Kidney (tissue), 13 donors: ENCODE measurements at regions not wholly inside any gene's neighbourhood (a gene's known extent, or its start where the extent isn't known, plus 50 kb on each side); places are given as distances from the start of the nearest gene placed in this dataset.

Experiments
- DNase-seq, 5 donors: peaks; one replicate each; pipeline ENCODE4 v3.0.0-alpha.2; 2013 to 2020
- FAIRE-seq: peaks from 2 replicates; lab custom pipeline; 2012; peaks lifted over from hg19 to GRCh38; lab: Jason Lieb, UNC
- H3K27ac ChIP-seq, 2 donors: one replicate each; pipeline ENCODE4 v1.7.0; 2013; ENCODE audit warnings: low read depth in 2 of 2, low read length in 2 of 2, inconsistent platforms in 1 of 2
- H3K27me3 ChIP-seq: one replicate; pipeline ENCODE4 v1.7.1; 2013; ENCODE audit warnings: low read length, inconsistent platforms; ENCODE audit not compliant: control insufficient read depth, insufficient read depth
- H3K36me3 ChIP-seq, 3 donors: one replicate each; pipeline versions ENCODE4 v1.7.0 to v1.7.1; 2013; ENCODE audit warnings: low read length in 3 of 3, control low read depth in 1 of 3, inconsistent platforms in 1 of 3; ENCODE audit not compliant: insufficient read depth in 3 of 3, control insufficient read depth in 2 of 3
- H3K4me1 ChIP-seq, 3 donors: one replicate each; pipeline versions ENCODE4 v1.7.0 to v1.7.1; 2013; ENCODE audit warnings: low read length in 3 of 3, inconsistent platforms in 1 of 3, low read depth in 1 of 3; ENCODE audit not compliant: control insufficient read depth in 2 of 3, insufficient read depth in 2 of 3
- H3K4me3 ChIP-seq, 3 donors: one replicate each; pipeline versions ENCODE4 v1.7.0 to v1.8.1; 2013; ENCODE audit warnings: low read length in 3 of 3, control low read depth in 1 of 3, inconsistent platforms in 1 of 3
- H3K9ac ChIP-seq, 3 donors: one replicate each; pipeline versions ENCODE4 v1.7.0 to v1.7.1; 2013; ENCODE audit warnings: low read length in 3 of 3, control low read depth in 1 of 3, inconsistent platforms in 1 of 3
- H3K9me3 ChIP-seq, 3 donors: one replicate each; pipeline versions ENCODE4 v1.7.0 to v1.7.1; 2013; ENCODE audit warnings: low read length in 3 of 3, control low read depth in 1 of 3, inconsistent platforms in 1 of 3; ENCODE audit not compliant: control insufficient read depth in 2 of 3, insufficient read depth in 1 of 3
- intact Hi-C: fragments of 100-400 bp; cut with DNase I; formaldehyde crosslinking; loops from one replicate; pipeline ENCODE4 v1.11.1; 2022
- TF ChIP-seq, protein P1 (sequence below): IDR thresholded peaks from 3 replicates; pipeline ENCODE4 v1.5.1; 2012; ENCODE audit warnings: mild to moderate bottlenecking, moderate library complexity, borderline replicate concordance; ENCODE audit not compliant: insufficient read depth; ENCODE audit errors: extremely low read depth
- donor health status: control.
- donor health status: control.
- donor health status: control.
- donor health status: control.
- donor health status: control.
- donor health status: DM: yes; HTN: yes; CAD: no.
- donor health status: Normal renal cell carcinoma (clear cell type).

DNA sequence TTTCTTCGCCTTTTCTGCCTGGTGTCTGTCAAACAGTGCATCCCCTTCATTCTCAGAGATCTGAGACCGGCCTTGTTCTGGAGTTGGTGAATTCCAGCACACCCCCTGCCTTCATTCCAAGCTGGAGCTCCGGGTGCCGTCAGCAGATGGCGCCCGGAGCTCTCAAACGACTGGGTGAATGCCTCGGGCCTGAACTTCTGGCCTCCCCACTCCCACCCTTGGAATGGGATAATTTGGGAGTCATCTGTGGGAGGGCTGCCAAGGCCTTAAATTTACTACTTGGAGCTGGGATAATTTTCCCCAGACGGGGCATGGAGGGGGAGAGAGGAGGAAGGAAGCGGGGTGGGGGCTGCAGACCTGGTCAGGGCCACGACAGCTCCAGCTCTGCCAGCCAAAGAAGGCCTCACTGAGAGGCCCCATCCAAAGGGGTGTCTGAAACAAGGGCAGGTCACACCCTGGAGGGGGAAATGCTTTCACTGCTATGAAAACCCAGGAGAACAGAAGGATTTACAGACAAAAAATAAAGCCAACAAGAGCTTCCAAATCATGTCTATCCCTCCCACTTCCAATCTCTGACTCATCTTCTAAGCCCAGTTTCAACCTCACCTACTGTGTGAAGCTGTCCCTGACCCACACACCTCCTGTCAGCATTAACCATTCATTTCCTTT is 187.9 kb downstream of the OPA1 start:
- Histone ChIP-seq H3K4me1 (peaks cover 14 to 18% (median 14%) of the 10 kb centered on the region in 3 donors), H3K4me3 (no peak overlapping the region), H3K36me3 (no peaks in the 10 kb centered on the region), H3K27ac (peak overlapping the region; percentile 9 to 61), H3K9ac (no peak overlapping the region), H3K27me3 (no peaks in the 10 kb centered on the region), H3K9me3 (no peaks in the 10 kb centered on the region)
- DNase-seq (peak; percentile 88 to 97 (median 93)), FAIRE-seq (no peak)
- TF ChIP-seq, protein P1, sequence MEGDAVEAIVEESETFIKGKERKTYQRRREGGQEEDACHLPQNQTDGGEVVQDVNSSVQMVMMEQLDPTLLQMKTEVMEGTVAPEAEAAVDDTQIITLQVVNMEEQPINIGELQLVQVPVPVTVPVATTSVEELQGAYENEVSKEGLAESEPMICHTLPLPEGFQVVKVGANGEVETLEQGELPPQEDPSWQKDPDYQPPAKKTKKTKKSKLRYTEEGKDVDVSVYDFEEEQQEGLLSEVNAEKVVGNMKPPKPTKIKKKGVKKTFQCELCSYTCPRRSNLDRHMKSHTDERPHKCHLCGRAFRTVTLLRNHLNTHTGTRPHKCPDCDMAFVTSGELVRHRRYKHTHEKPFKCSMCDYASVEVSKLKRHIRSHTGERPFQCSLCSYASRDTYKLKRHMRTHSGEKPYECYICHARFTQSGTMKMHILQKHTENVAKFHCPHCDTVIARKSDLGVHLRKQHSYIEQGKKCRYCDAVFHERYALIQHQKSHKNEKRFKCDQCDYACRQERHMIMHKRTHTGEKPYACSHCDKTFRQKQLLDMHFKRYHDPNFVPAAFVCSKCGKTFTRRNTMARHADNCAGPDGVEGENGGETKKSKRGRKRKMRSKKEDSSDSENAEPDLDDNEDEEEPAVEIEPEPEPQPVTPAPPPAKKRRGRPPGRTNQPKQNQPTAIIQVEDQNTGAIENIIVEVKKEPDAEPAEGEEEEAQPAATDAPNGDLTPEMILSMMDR, result peak; percentile 67
- intact Hi-C loops, result loop anchor here (10.0 kb wide), 2 partner anchors 354 to 534 kb away; partner anchors contain the start of gene HES1

DNA sequence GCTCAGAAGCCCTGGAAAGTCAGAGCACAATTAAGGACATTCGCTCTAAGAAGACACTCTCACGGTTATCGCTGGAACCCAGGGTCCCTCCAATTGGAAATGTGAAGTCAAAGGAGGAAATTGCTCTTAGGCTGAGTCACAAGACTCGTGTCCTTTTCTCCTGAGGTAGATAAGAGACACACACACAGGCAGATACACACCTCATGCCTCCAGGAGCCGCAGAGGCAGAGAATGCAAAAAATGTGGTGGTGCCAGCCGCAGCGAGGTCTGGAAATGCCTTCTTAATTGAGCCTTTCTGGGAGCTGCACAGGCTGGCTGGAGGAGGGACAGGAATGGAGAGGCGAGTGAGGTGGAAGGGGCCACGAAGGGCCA is 189.3 kb downstream of the OPA1 start:
- Histone ChIP-seq H3K4me3 (no peak overlapping the region), H3K9me3 (no peaks in the 10 kb centered on the region), H3K9ac (peak overlapping the region in 1 of 3 donors; percentile 20), H3K27ac (peak overlapping the region in 1 of 2 donors; percentile 24), H3K4me1 (peaks cover 10 to 16% (median 12%) of the 10 kb centered on the region in 3 donors), H3K27me3 (no peaks in the 10 kb centered on the region), H3K36me3 (no peaks in the 10 kb centered on the region)
- intact Hi-C loops, result loop anchor here (10.0 kb wide), 2 partner anchors 353 to 533 kb away; partner anchors contain the start of gene HES1
- FAIRE-seq (no peak), DNase-seq (peak in 4 of 5 donors; percentile 65 to 77 (median 74))
- TF ChIP-seq, protein P1, result no peak

DNA sequence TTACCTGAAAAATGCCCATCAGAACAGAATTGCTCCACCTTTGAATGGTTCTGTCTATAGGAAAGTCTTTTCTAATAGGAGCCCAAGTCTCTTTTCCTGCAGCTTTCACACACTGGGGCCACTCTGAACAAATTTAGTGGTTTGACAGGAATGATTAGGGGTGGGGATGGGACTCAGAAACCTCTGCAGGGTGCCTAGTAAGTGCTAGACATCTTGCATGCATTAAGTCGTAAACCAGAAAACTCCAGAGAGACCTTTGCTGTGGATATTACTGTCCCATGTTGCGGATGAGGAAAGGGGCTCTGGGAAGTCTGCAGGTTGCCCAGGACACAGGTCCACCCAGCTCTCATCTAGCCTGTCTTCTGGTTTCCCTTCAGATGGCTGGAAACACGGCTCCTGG is 189.7 kb downstream of the OPA1 start:
- Histone ChIP-seq H3K9ac (no peak overlapping the region), H3K36me3 (no peaks in the 10 kb centered on the region), H3K27me3 (no peaks in the 10 kb centered on the region), H3K4me3 (no peak overlapping the region), H3K9me3 (no peaks in the 10 kb centered on the region), H3K4me1 (peaks cover 6 to 11% (median 8%) of the 10 kb centered on the region in 3 donors), H3K27ac (no peak overlapping the region)
- TF ChIP-seq, protein P1, result no peak
- intact Hi-C loops, result loop anchor here (10.0 kb wide), 2 partner anchors 352 to 532 kb away; partner anchors contain the start of gene HES1
- no peak for FAIRE-seq
- DNase-seq, result no peak
